ENCODE measurements at regions not wholly inside any gene's neighbourhood (a gene's known extent, or its start where the extent isn't known, plus 50 kb on each side); places are given as distances from the start of the nearest gene placed in this dataset.

- H3K27ac ChIP-seq (ENCODE audit: low read depth, low read length): no peak overlapping the region
- TF ChIP-seq MAFK (IDR thresholded peaks at IDR 0.05; ENCODE audit: low read depth, low read length): no peak
- no peak for TF ChIP-seq BCL11A (IDR thresholded peaks at IDR 0.05; ENCODE audit: low read depth in 2 of 2, low read length in 2 of 2)
- TF ChIP-seq CHD1 (IDR thresholded peaks at IDR 0.05; ENCODE audit: low read depth, low read length): no peak
- no peak for TF ChIP-seq ZNF274 (IDR thresholded peaks at IDR 0.05; ENCODE audit: borderline replicate concordance, extremely low read depth, low read length)
- no peak for TF ChIP-seq KDM5A (IDR thresholded peaks at IDR 0.05; ENCODE audit: low read length)
- TF ChIP-seq TBP (IDR thresholded peaks at IDR 0.05; ENCODE audit: low read depth, low read length): no peak
- no peak for TF ChIP-seq SIRT6 (IDR thresholded peaks at IDR 0.05; ENCODE audit: low read length)
- no peak for TF ChIP-seq GTF2F1 (IDR thresholded peaks at IDR 0.05; ENCODE audit: borderline replicate concordance, low read depth, low read length)
- TF ChIP-seq POU5F1 (IDR thresholded peaks at IDR 0.05; ENCODE audit: low read depth, low read length): no peak
- TF ChIP-seq TEAD4 (IDR thresholded peaks at IDR 0.05; ENCODE audit: low read depth, low read length): no peak
- H3K14ac ChIP-seq (ENCODE audit: insufficient read length): no peak overlapping the region
- no peak overlapping the region for H2AFZ ChIP-seq (ENCODE audit: low read length)
- no peak overlapping the region for H2BK5ac ChIP-seq (ENCODE audit: low read depth, low read length)
- H3K23ac ChIP-seq (ENCODE audit: insufficient read length): no peak overlapping the region
- no peaks in the 10 kb centered on the region for H3K23me2 ChIP-seq (ENCODE audit: low read depth, low read length)
- no peaks in the 10 kb centered on the region for H3K9me3 ChIP-seq (ENCODE audit: insufficient read depth in 2 of 2, low read depth in 1 of 2, low read length in 1 of 2)
- H3K18ac ChIP-seq (ENCODE audit: extremely low read depth, low read length): no peak overlapping the region
- no peak overlapping the region for H4K8ac ChIP-seq (ENCODE audit: extremely low read depth, insufficient read depth, low read length)
- no peak overlapping the region for H2BK12ac ChIP-seq (ENCODE audit: low read depth, low read length)
- H3K79me1 ChIP-seq (ENCODE audit: low read depth, low read length): no peaks in the 10 kb centered on the region
- H2AK5ac ChIP-seq (ENCODE audit: low read depth, low read length): no peak overlapping the region
- no peaks in the 10 kb centered on the region for H3K4me1 ChIP-seq (replicated peaks in 1 of 4; ENCODE audit: control insufficient read depth in 3 of 4, insufficient read depth in 4 of 4, low read length in 3 of 4)
- no peaks in the 10 kb centered on the region for H3K79me2 ChIP-seq (ENCODE audit: control insufficient read depth in 1 of 2, insufficient read depth in 2 of 2, low read length in 2 of 2)
- no peak overlapping the region for H2BK20ac ChIP-seq (ENCODE audit: low read length)
- no peak overlapping the region for H4K91ac ChIP-seq (replicated peaks; ENCODE audit: insufficient read length, low read length)
- H4K20me1 ChIP-seq (replicated peaks in 1 of 2; ENCODE audit: control insufficient read depth in 1 of 2, insufficient read depth in 2 of 2, low read length in 2 of 2): no peaks in the 10 kb centered on the region
- CTCF ChIA-PET (ENCODE audit: partially characterized antibody): interaction anchor here (0.6 kb wide), 1 partner anchor 1164 kb away, joined by 3 read pairs; no protein-coding TSS in a partner anchor
- H2BK15ac ChIP-seq (ENCODE audit: low read length): no peak overlapping the region
- no peak overlapping the region for H3K9ac ChIP-seq (replicated peaks in 1 of 4; ENCODE audit: extremely low read depth in 1 of 4, low read depth in 3 of 4, low read length in 3 of 4)
- H3K4me3 ChIP-seq (ENCODE audit: extremely low read depth in 1 of 4, insufficient read depth in 2 of 4, low read depth in 3 of 4, low read length in 4 of 4): no peak overlapping the region
- no peak overlapping the region for H3K56ac ChIP-seq (replicated peaks; ENCODE audit: insufficient read length, low read depth, low read length)
- H2BK120ac ChIP-seq (replicated peaks; ENCODE audit: low read depth, low read length): no peak overlapping the region
- no peak overlapping the region for H3K4me2 ChIP-seq (ENCODE audit: insufficient read depth in 1 of 2, low read depth in 2 of 2, low read length in 2 of 2)
- FAIRE-seq (no peak), DNase-seq (ENCODE audit: low read depth in 1 of 2, low spot score in 2 of 2) (no peak)
- no peaks in the 10 kb centered on the region for H3K36me3 ChIP-seq (ENCODE audit: control insufficient read depth in 2 of 4, insufficient read depth in 4 of 4, low read length in 3 of 4)
- POLR2A ChIA-PET (ENCODE audit: partially characterized antibody): no interaction called here
- H3K27me3 ChIP-seq (replicated peaks in 1 of 4; ENCODE audit: control insufficient read depth in 3 of 4, extremely low read depth in 1 of 4, insufficient read depth in 3 of 4, low read length in 3 of 4): no peaks in the 10 kb centered on the region
- no peak overlapping the region for H3K4ac ChIP-seq (replicated peaks; ENCODE audit: insufficient read length, low read depth, low read length)
- H4K5ac ChIP-seq (ENCODE audit: insufficient read length, low read depth, low read length): no peak overlapping the region
- 98% methylated on average over 2 of the region's 2 CpGs; no CpG with 5 or more reads in 1 of the 2 experiments for WGBS, 2 experiments (ENCODE audit: extremely low coverage in 1 of 2, insufficient coverage in 1 of 2, insufficient read length in 1 of 2, insufficient replicate concordance in 2 of 2, low coverage in 1 of 2, low lambda C conversion rate in 2 of 2, missing lambda C conversion rate in 1 of 2)
Measured at GRCh38 chr3:25915673-25916072, 125.8 kb downstream of the OXSM start.
